T1000 (cell line): ENCODE measurements at regions not wholly inside any gene's neighbourhood (a gene's known extent, or its start where the extent isn't known, plus 50 kb on each side); places are given as distances from the start of the nearest gene placed in this dataset.

Source experiments
- DNase-seq: peaks from one replicate; lab custom pipeline; 2025; ENCODE audit warnings: mixed read lengths; lab: John Stamatoyannopoulos, UW

- DNase-seq: no peak
Observed at GRCh38 chr20:50405915-50406609, 104.1 kb upstream of the PTPN1 start.

GRCh38 chr20:50406610-50407136 is 103.5 kb upstream of the PTPN1 start:
- no peak for DNase-seq

GRCh38 chr20:50408526-50409364 is 101.4 kb upstream of the PTPN1 start:
- no peak for DNase-seq

DNA sequence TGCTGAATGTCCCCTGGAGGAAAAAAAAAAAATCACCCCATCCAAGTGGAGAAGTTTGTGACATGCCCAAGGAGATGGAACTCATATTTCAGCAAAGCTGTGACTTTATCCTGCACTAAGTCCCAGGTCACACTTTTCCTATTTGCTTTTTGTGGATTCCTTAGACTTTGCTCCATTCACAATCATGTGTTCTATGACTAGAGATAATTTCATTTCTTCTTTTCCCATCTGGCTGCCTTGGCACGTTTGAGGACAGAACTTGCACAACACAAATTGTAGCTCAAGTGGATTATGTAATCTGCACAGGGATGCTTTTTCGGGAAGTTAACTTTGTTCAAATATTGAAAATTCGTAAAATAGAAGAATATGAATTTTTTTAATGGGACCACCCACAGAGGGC is 100.7 kb upstream of the PTPN1 start:
- no peak for DNase-seq

- DNase-seq: no peak
Observed at GRCh38 chr20:50410343-50410742, 99.8 kb upstream of the PTPN1 start.

- no peak for DNase-seq
Observed at GRCh38 chr20:50412069-50412468, 98.1 kb upstream of the PTPN1 start.

- DNase-seq: no peak
Observed at GRCh38 chr20:50412499-50412898, 97.7 kb upstream of the PTPN1 start.

GRCh38 chr20:50413088-50413500 is 97.1 kb upstream of the PTPN1 start:
- peak; percentile 66 for DNase-seq

DNA sequence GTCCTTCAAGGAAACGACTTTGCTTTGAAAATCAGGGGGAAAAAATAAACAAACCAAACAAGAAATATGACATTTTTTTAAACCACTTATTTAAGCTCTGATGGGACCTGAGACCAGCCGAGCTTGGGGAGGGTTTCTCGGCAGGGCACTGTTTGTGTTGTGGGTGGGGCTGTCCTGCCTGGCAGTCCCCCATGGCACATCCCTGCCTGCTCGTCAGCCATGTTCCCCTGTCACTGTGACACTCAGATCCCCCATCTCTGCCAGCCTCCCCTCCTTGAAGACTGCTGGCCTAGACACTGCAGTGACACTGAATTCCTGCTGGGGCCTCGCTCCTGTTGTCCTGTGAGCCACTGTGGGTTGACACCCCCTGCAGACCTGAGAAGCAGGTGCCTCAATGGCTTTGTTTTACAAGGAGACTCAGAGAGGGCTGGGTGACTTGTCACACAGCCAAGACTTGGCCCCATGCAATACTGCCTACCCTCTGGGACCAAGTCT is 95.1 kb upstream of the PTPN1 start:
- no peak for DNase-seq

DNA sequence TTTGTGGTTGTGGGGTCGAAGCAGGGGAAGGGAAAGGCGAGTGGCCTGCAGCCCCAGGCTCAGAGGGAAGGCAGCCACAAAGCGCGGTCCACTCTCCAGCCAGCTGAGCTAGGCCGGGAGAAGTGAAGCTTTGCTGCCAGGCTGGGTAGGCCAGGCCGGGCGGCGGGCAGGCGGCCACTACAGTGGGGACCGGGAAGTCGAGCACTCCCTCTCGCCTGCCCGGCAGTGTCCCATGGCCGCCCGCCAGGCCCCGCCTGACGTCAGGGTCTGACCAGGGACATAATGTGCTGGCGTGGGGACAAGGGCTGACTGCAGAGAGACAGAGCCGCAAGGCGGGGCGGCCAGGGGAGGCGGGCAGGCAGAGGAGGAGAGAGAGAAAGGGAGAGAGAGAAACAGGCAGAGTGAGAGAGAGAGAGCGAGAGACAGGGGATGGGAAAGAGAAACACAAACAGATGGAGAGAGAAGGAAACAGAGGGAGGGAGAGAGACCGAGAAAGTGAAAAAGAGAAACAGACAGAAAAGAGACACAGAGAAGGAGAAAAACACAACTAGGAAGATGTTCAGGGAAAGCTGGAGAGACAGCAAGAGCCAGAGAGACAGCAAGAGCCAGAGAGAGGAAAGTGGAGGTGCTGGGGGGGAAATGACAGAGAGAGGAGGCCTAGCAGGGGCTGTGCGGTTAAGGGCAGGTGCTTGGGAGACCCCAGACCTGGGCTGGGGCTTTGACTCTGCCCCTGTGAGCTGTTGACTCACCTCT is 94.5 kb upstream of the PTPN1 start:
- DNase-seq: peak; percentile 77

DNA sequence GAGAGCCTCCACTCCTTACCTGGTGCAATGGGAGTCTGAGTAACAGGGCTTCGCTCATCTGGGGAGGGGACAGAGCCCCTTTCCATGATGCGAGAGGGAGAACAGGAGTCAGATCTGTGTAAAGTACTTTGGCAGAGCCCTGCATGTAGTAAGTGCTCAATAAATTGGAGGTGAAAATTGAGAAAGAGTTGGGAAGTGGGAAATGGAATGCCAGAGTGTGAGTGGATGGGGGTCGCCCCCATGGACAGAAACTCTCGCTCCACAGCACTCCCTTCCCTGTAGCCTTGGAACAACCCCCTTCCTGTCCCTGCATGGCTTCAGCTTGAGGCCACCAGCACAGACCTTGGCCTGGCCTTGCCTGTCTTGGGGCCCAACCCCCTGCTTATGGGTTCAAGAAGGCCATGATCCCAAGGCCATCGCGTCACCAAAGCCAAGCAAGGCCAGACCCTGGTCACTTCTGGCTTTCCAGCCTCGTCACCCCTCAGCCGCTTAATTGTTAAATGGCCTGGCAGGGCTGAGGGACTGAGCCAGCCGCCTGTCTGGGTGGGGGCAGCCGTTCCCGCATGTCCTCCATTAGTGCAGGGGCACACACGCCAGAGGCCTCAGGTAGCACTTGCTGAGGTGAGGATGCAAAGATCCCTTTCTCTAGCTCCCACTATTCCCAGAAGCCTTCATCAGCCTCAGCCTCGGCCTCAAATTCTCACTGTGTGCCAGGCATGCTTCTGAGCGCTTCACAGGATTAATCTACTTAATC is 93.7 kb upstream of the PTPN1 start:
- no peak for DNase-seq

DNA sequence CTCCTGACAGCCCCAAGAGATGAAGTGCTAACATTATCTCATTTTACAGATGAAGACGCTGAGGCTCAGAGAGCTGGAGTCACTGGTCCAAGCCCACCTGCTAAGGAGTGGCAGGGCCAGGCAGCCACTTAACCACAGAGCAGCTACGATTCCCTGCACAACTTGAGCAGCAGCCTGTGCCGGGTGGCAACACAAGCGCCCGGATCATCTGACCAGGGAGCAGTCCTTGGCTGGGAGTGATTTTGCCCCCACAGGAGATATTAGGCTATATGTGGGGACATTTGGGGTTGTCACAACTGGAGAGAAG is 93.2 kb upstream of the PTPN1 start:
- DNase-seq: no peak

- DNase-seq: no peak
Observed at GRCh38 chr20:50417484-50418235, 92.5 kb upstream of the PTPN1 start.

DNA sequence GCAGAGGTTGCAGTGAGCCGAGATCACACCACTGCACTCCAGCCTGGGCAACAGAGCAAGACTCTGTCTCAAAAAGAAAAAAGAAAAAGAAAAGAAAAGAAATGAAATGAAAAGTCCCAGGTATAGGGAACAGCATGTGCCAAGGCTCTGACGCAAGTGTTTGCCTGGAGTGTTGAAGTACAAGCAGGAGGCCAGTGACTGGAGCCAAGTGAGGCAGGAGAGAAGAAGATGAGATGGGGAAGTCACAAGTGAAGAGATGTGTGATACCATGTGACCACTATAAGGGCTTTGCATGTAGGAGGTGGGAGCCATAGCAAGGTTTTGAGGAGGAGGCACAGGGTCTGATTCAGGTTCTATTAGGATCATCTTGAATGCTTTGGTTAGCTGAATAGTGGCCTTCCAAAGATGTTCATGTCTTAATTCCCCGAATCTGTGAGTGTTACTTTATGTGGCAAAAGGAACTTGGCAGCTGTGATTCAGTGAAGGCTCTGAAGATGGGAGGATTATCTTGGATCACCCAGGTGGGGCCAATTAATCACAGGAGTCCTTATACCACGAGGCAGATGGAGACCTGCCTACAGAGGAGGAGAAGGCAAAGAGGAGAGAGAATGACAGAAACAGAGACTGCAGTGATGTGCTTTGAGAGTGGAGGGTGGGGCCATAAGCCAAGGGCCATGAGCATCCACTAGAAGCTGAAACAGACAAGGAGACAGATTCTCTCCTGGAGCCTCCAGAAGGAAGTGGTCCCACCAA is 91.1 kb upstream of the PTPN1 start:
- no peak for DNase-seq

DNA sequence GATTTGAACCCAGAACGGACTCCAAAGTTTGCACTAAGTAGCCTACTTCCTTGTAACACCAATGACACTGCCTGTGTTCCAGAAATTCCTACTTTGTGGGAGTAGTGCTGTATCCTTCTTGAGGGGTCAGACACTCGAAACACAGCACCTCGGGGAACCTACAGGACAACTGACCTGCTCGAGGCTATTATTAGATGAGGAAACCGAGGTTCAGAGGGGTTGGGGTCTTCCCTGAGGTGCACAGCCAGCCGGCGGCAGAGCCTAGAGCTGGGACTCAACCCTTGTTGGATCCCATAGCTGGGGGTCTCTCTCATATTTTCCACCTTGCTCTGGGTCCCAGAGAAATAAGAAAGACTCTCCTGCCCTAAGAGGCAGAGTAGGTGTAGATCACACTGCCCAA is 89.8 kb upstream of the PTPN1 start:
- no peak for DNase-seq

- no peak for DNase-seq
Observed at GRCh38 chr20:50421356-50422340, 88.5 kb upstream of the PTPN1 start.

DNA sequence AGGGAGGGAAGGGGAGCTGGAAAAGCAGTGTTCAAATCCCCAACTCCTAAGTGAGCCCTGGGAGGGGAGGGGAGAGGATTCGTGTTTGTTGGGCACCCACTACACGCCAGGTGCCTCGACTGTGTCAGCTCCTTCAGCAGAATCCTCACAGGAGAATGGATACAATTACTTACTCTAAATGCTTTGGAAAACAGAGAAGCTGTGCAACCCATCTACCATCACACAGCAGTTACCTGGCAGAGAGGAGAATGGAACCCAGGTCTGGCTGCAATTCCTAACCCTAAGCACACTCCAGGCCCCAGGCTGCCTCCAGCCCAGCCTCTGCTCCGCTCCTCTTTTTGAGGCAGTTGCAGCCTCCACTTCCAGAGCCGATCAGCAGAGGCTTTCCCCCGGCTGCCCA is 86.4 kb upstream of the PTPN1 start:
- DNase-seq: no peak

GRCh38 chr20:50425076-50425475 is 85.1 kb upstream of the PTPN1 start:
- peak; percentile 43 for DNase-seq
